ENCODE measurements at regions not wholly inside any gene's neighbourhood (a gene's known extent, or its start where the extent isn't known, plus 50 kb on each side); places are given as distances from the start of the nearest gene placed in this dataset.

DNA sequence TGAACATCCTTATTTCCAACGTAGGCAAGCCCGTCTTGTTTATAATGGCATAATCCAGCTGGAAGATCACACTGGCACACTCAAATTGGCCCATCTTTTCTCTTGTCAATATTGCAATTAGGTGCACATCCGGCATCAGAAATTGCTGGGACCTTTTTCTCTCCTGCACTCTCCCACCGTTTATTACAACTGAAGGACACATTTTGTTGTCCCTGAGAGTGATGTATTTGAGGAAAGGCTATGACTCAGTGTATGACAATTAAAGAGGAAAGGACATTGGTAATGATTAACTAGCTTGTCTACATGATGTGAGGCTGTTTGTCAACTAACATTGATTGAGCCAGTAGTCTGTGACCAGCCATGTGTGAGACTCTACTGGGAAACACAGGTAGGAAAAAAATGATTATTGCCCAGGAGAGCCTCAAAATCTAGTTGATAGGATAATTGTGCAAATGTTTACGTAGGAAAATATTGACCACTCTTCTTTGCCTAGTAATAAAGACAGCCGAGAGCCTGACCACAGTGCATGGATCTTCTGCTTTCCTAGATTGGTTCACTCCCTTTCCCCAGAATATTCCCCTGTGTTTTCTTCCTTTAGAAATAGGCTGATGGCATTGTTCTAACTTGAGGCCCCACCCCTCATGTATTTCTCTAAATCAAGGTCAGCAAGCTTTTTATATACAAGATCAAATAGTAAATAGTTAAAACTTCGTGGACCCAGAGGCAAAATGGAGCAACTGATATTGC, 230.0 kb upstream of the BTBD3 start:
- no peaks in the 10 kb centered on the region for H3K9me1 ChIP-seq (ENCODE audit: insufficient read depth, low read length)
- H2BK5ac ChIP-seq (ENCODE audit: low read depth, low read length, poor library complexity, severe bottlenecking): no peak overlapping the region
- no peaks in the 10 kb centered on the region for H3K9me3 ChIP-seq (ENCODE audit: control insufficient read depth, insufficient read depth, low read length)
- DNase-seq (no peak), ATAC-seq (ENCODE audit: low read depth) (no peak)
- no peak overlapping the region for H3K27ac ChIP-seq (ENCODE audit: insufficient read depth, low read length)
- no peaks in the 10 kb centered on the region for H3K36me3 ChIP-seq (ENCODE audit: control insufficient read depth, insufficient read depth, low read length)
- no peak overlapping the region for H3K4ac ChIP-seq (ENCODE audit: low read depth, low read length)
- no peak overlapping the region for H4K91ac ChIP-seq (ENCODE audit: insufficient read depth, low read depth, low read length)
- POLR2A ChIA-PET (ENCODE audit: unreplicated experiment): no interaction called here
- H3K4me2 ChIP-seq (ENCODE audit: low read depth, low read length): no peak overlapping the region
- TF ChIP-seq MAFK (IDR thresholded peaks at IDR 0.05; ENCODE audit: low read depth, low read length) (no peak), SMC3 (IDR thresholded peaks at IDR 0.05; ENCODE audit: low read depth, low read length) (no peak), POLR2A (IDR thresholded peaks at IDR 0.05; ENCODE audit: low read depth, low read length) (no peak), MAZ (IDR thresholded peaks at IDR 0.05; ENCODE audit: borderline replicate concordance, low read depth, low read length) (no peak), NFE2L2 (IDR thresholded peaks at IDR 0.05; ENCODE audit: low read depth, low read length) (no peak), BHLHE40 (IDR thresholded peaks at IDR 0.05; ENCODE audit: low read depth, low read length) (no peak), RCOR1 (IDR thresholded peaks at IDR 0.05; ENCODE audit: insufficient replicate concordance, low read length) (no peak), CHD1 (IDR thresholded peaks at IDR 0.05; ENCODE audit: low read depth, low read length) (no peak), CEBPB (IDR thresholded peaks at IDR 0.05; ENCODE audit: low read depth, low read length) (no peak), RAD21 (IDR thresholded peaks at IDR 0.05; ENCODE audit: low read length) (no peak), RFX5 (IDR thresholded peaks at IDR 0.05; ENCODE audit: low read depth, low read length) (no peak), FOS (IDR thresholded peaks at IDR 0.05; ENCODE audit: low read depth, low read length) (no peak)
- TF ChIP-seq, protein P1, sequence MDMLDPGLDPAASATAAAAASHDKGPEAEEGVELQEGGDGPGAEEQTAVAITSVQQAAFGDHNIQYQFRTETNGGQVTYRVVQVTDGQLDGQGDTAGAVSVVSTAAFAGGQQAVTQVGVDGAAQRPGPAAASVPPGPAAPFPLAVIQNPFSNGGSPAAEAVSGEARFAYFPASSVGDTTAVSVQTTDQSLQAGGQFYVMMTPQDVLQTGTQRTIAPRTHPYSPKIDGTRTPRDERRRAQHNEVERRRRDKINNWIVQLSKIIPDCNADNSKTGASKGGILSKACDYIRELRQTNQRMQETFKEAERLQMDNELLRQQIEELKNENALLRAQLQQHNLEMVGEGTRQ (IDR thresholded peaks at IDR 0.05; ENCODE audit: low read depth, low read length): no peak
- TF ChIP-seq, protein P2, sequence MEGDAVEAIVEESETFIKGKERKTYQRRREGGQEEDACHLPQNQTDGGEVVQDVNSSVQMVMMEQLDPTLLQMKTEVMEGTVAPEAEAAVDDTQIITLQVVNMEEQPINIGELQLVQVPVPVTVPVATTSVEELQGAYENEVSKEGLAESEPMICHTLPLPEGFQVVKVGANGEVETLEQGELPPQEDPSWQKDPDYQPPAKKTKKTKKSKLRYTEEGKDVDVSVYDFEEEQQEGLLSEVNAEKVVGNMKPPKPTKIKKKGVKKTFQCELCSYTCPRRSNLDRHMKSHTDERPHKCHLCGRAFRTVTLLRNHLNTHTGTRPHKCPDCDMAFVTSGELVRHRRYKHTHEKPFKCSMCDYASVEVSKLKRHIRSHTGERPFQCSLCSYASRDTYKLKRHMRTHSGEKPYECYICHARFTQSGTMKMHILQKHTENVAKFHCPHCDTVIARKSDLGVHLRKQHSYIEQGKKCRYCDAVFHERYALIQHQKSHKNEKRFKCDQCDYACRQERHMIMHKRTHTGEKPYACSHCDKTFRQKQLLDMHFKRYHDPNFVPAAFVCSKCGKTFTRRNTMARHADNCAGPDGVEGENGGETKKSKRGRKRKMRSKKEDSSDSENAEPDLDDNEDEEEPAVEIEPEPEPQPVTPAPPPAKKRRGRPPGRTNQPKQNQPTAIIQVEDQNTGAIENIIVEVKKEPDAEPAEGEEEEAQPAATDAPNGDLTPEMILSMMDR (conservative IDR thresholded peaks at IDR 0.05; ENCODE audit: low read depth, low read length): no peak
- dilution Hi-C loops (cut with HindIII; ENCODE audit: low sequenced_read_pairs, unreplicated experiment): no loop called here
- no peak overlapping the region for H3K56ac ChIP-seq (ENCODE audit: extremely low read depth, insufficient read depth, low read length)
- no peak overlapping the region for H3K4me3 ChIP-seq (ENCODE audit: insufficient read depth, low read depth, low read length)
- no peaks in the 10 kb centered on the region for H3K79me1 ChIP-seq (ENCODE audit: low read depth in 1 of 2, low read length in 2 of 2)
- no peak overlapping the region for H3K14ac ChIP-seq (replicated peaks; ENCODE audit: low read depth, low read length)
- no peaks in the 10 kb centered on the region for H4K20me1 ChIP-seq (ENCODE audit: insufficient read depth, low read length)
- H3K9ac ChIP-seq (ENCODE audit: low read depth, low read length): no peak overlapping the region
- H2AK9ac ChIP-seq (replicated peaks; ENCODE audit: low read depth, low read length, poor library complexity): no peak overlapping the region
- in situ Hi-C loops (cut with MboI; ENCODE audit: low sequenced_read_pairs): no loop called here
- no peak overlapping the region for H4K5ac ChIP-seq (ENCODE audit: low read depth, low read length)
- H3K4me1 ChIP-seq (ENCODE audit: control insufficient read depth, insufficient read depth, low read length): no peaks in the 10 kb centered on the region
- peaks cover 7% of the 10 kb centered on the region for H3K27me3 ChIP-seq (ENCODE audit: control insufficient read depth, insufficient read depth, low read length)
- H2BK20ac ChIP-seq (ENCODE audit: low read depth, low read length): no peak overlapping the region
- H2AFZ ChIP-seq (replicated peaks; ENCODE audit: low read length, poor library complexity): no peak overlapping the region
- no TSS peak for BruUV-seq (replicated peaks)
- H2BK120ac ChIP-seq (ENCODE audit: low read depth, low read length): no peak overlapping the region
- no peak overlapping the region for H2BK15ac ChIP-seq (ENCODE audit: low read depth, low read length)
- CTCF ChIA-PET: no interaction called here
- no peak overlapping the region for H3K18ac ChIP-seq (ENCODE audit: low read depth, low read length)
- 6% methylated on average over 2 of the region's 7 CpGs; no CpG with 5 or more reads in 1 of the 2 experiments for WGBS, 2 experiments (ENCODE audit: extremely low coverage in 2 of 2, insufficient read length in 1 of 2)
- H3K23ac ChIP-seq (ENCODE audit: low read depth, low read length): no peak overlapping the region
- H2AK5ac ChIP-seq (ENCODE audit: low read depth, low read length): no peak overlapping the region
- H4K8ac ChIP-seq (ENCODE audit: low read depth in 2 of 2, low read length in 2 of 2): no peak overlapping the region
- intact Hi-C loops (cut with micrococcal nuclease): loop anchor here (5.0 kb wide), 1 partner anchor 120 kb away; no protein-coding TSS in a partner anchor
